Activated T-helper 1 cell treated with anti-CD3 and anti-CD28 coated beads, Interleukin-2, amount 50 U/mL, for 16 hours (primary cell): ENCODE measurements at regions not wholly inside any gene's neighbourhood (a gene's known extent, or its start where the extent isn't known, plus 50 kb on each side); places are given as distances from the start of the nearest gene placed in this dataset.
"Not testable (repeated sequence)": the region's sequence is repeated elsewhere in the genome, so short reads cannot be mapped to it uniquely, and the experiment has no call there.

Experiments
- DNase-seq, 2 donors: peaks; one replicate each; pipeline ENCODE4 v3.0.0-alpha.2; 2020; ENCODE audit warnings: low read depth in 1 of 2, low spot score in 1 of 2

GRCh38 chr10:3661271-3661670 lies 123.7 kb downstream of the KLF6 start:
- DNase-seq = no peak

GRCh38 chr10:3660753-3661152 lies 124.3 kb downstream of the KLF6 start:
- no peak for DNase-seq

GRCh38 chr10:3659203-3659917 lies 125.6 kb downstream of the KLF6 start:
- no peak for DNase-seq

- no peak for DNase-seq
These were observed 126.2 kb downstream of the KLF6 start for GRCh38 chr10:3658766-3659165.

GRCh38 chr10:3656214-3656613 lies 128.8 kb downstream of the KLF6 start:
- no peak for DNase-seq

- no peak for DNase-seq
These were observed 129.5 kb downstream of the KLF6 start for GRCh38 chr10:3655528-3655927.

- DNase-seq = no peak
These were observed 130.0 kb downstream of the KLF6 start for GRCh38 chr10:3654980-3655379.

GRCh38 chr10:3654496-3654895 lies 130.5 kb downstream of the KLF6 start:
- DNase-seq = no peak

- not testable (repeated sequence) for DNase-seq
These were observed 131.7 kb downstream of the KLF6 start for GRCh38 chr10:3653303-3653702.

- no peak for DNase-seq
These were observed 132.1 kb downstream of the KLF6 start for GRCh38 chr10:3652886-3653285.

- no peak for DNase-seq
These were observed 132.9 kb downstream of the KLF6 start for GRCh38 chr10:3651969-3652653.

- DNase-seq = no peak
These were observed 136.4 kb downstream of the KLF6 start for GRCh38 chr10:3648576-3648975.

GRCh38 chr10:3648170-3648569 lies 136.8 kb downstream of the KLF6 start:
- DNase-seq = no peak

- DNase-seq = no peak
These were observed 137.9 kb downstream of the KLF6 start for GRCh38 chr10:3647074-3647473.

- no peak for DNase-seq
These were observed 139.6 kb downstream of the KLF6 start for GRCh38 chr10:3645406-3645805.

- no peak for DNase-seq
These were observed 144.2 kb downstream of the KLF6 start for GRCh38 chr10:3640816-3641215.

GRCh38 chr10:3639546-3639945 lies 145.5 kb downstream of the KLF6 start:
- DNase-seq = no peak

- no peak for DNase-seq
These were observed 148.4 kb downstream of the KLF6 start for GRCh38 chr10:3636356-3637181.

GRCh38 chr10:3635697-3636096 lies 149.3 kb downstream of the KLF6 start:
- DNase-seq = no peak

GRCh38 chr10:3635211-3635671 lies 149.8 kb downstream of the KLF6 start:
- no peak for DNase-seq

- not testable (repeated sequence) for DNase-seq
These were observed 150.4 kb downstream of the KLF6 start for GRCh38 chr10:3634646-3635045.
